HepG2 (cell line): ENCODE measurements at regions not wholly inside any gene's neighbourhood (a gene's known extent, or its start where the extent isn't known, plus 50 kb on each side); places are given as distances from the start of the nearest gene placed in this dataset.

ENCODE experiments used
- ATAC-seq: fragments of 200-7000 bp; cut with Tn5 transposase; 3 replicates; pipeline ENCODE4 v1.9.1; 2020; ENCODE audit warnings: mild to moderate bottlenecking, moderate library complexity
- BruUV-seq: library from RNA; stranded (reverse); fragments of 400-500 nt; replicated peaks from 2 replicates; lab custom pipeline; 2021; lab: Mats Ljungman, UMichigan
- CTCF ChIA-PET: fragments of 300-600 bp; formaldehyde crosslinking; extraction: SDS; loops from one replicate; lab custom pipeline; 2021; ENCODE audit warnings: low total read pairs, inconsistent platforms, low intra/inter-chr PET ratio; lab: Yijun Ruan, JAX
- POLR2A ChIA-PET: fragments of 350-600 bp; sonication (Branson Sonifier 250); formaldehyde crosslinking; loops from one replicate; lab custom pipeline; 2020; ENCODE audit warnings: antibody characterized with exemption, inconsistent platforms; lab: Yijun Ruan, JAX
- DNase-seq: peaks from one replicate; pipeline ENCODE4 v3.0.0-alpha.2; 2015; ENCODE audit warnings: low spot score
- FAIRE-seq: peaks from 3 replicates; lab custom pipeline; 2011; peaks lifted over from hg19 to GRCh38; lab: Jason Lieb, UNC
- H2AFZ ChIP-seq: one replicate; pipeline ENCODE4 v1.6.1; 2011; ENCODE audit warnings: low read length, inconsistent platforms
- H3K27ac ChIP-seq: fragments of 300-600 bp; 3 replicates; pipeline ENCODE4 v1.8.0; 2011; ENCODE audit warnings: mixed run types, mild to moderate bottlenecking, mixed read lengths, low read length, inconsistent platforms; ENCODE audit not compliant: insufficient read depth; ENCODE audit errors: extremely low read length
- H3K27me3 ChIP-seq, 2 experiments: fragments of 200-600 bp in 1 of 2; 2 replicates in 1 of 2; 3 replicates in 1 of 2; pipeline versions ENCODE4 v1.6.0 to v1.8.0; 2011; ENCODE audit warnings: low read length in 2 of 2, mild to moderate bottlenecking in 2 of 2, moderate library complexity in 2 of 2, inconsistent platforms in 1 of 2; ENCODE audit not compliant: insufficient read depth in 2 of 2, control insufficient read depth in 1 of 2
- H3K36me3 ChIP-seq, 2 experiments: fragments of 200-600 bp in 1 of 2; replicated peaks in 1 of 2; 2 replicates in 1 of 2; 3 replicates in 1 of 2; pipeline versions ENCODE4 v1.5.1 to v1.8.0; 2011; ENCODE audit warnings: low read length in 2 of 2, inconsistent platforms in 1 of 2; ENCODE audit not compliant: insufficient read depth in 2 of 2, control insufficient read depth in 1 of 2
- H3K4me1 ChIP-seq: 2 replicates; pipeline ENCODE4 v1.5.1; 2012; ENCODE audit warnings: low read length, inconsistent platforms; ENCODE audit not compliant: insufficient read depth
- H3K4me2 ChIP-seq: 2 replicates; pipeline ENCODE4 v1.6.0; 2011; ENCODE audit warnings: low read depth, low read length, inconsistent platforms
- H3K4me3 ChIP-seq, 3 experiments: fragments of 200-600 bp in 1 of 3; sonication (generic), shearing (Covaris generic) in 1 of 3; replicated peaks in 1 of 3; 2 replicates each; pipeline ENCODE4 v1.5.1; 2011 to 2016; ENCODE audit warnings: low read length in 3 of 3, inconsistent platforms in 2 of 3, low read depth in 2 of 3, mild to moderate bottlenecking in 2 of 3, control low read depth in 1 of 3, mixed read lengths in 1 of 3; ENCODE audit not compliant: insufficient read depth in 1 of 3
- H3K79me2 ChIP-seq: one replicate; pipeline ENCODE4 v1.6.1; 2011; ENCODE audit warnings: low read length, inconsistent platforms; ENCODE audit not compliant: insufficient read depth
- H3K9ac ChIP-seq: 2 replicates; pipeline ENCODE4 v1.6.0; 2011; ENCODE audit warnings: mild to moderate bottlenecking, low read depth, low read length, inconsistent platforms; ENCODE audit not compliant: insufficient read depth
- H3K9me3 ChIP-seq: 2 replicates; pipeline ENCODE4 v1.5.1; 2012; ENCODE audit warnings: mild to moderate bottlenecking, low read length
- H4K20me1 ChIP-seq: 2 replicates; pipeline ENCODE4 v1.6.0; 2011; ENCODE audit warnings: inconsistent platforms, mild to moderate bottlenecking, low read length, moderate library complexity; ENCODE audit not compliant: insufficient read depth
- BRCA1 ChIP-seq: sonication (generic); formaldehyde crosslinking; IDR thresholded peaks from 2 replicates; pipeline ENCODE4 v1.4.0; 2020; ENCODE audit warnings: missing genetic modification reagents
- EHMT2 ChIP-seq: fragments of 200-600 bp; sonication (generic); IDR thresholded peaks from 2 replicates; pipeline ENCODE4 v1.7.0; 2017; ENCODE audit warnings: antibody characterized with exemption, low read depth, low read length, borderline replicate concordance
- FOXM1 ChIP-seq: sonication (generic); formaldehyde crosslinking; IDR thresholded peaks from 2 replicates; pipeline ENCODE4 v1.5.0; 2020; ENCODE audit warnings: missing genetic modification reagents
- NONO ChIP-seq, 2 experiments: fragments of 450-650 bp in 1 of 2; sonication (generic) in 1 of 2; formaldehyde crosslinking in 1 of 2; IDR thresholded peaks in 1 of 2; conservative IDR thresholded peaks in 1 of 2; 2 replicates each; pipeline versions ENCODE4 v1.6.1 to v1.8.0; 2017 to 2022; ENCODE audit warnings: mild to moderate bottlenecking in 1 of 2, missing genetic modification reagents in 1 of 2, moderate library complexity in 1 of 2
- NR2F6 ChIP-seq, 2 experiments: IDR thresholded peaks; 2 replicates each; pipeline ENCODE4 v1.6.1; 2016; ENCODE audit warnings: antibody characterized with exemption in 1 of 2, mild to moderate bottlenecking in 1 of 2
- PAWR ChIP-seq: sonication (generic); formaldehyde crosslinking; IDR thresholded peaks from 2 replicates; pipeline ENCODE4 v1.4.0; 2020; ENCODE audit warnings: missing genetic modification reagents, mild to moderate bottlenecking, borderline replicate concordance
- REXO4 ChIP-seq: sonication (generic); formaldehyde crosslinking; IDR thresholded peaks from 2 replicates; pipeline ENCODE4 v1.8.0; 2022; ENCODE audit warnings: missing genetic modification reagents, mild to moderate bottlenecking, borderline replicate concordance
- SATB2 ChIP-seq: sonication (generic); formaldehyde crosslinking; IDR thresholded peaks from 2 replicates; pipeline ENCODE4 v1.5.0; 2020; ENCODE audit warnings: missing genetic modification reagents
- TAF15 ChIP-seq: fragments of 200-400 bp; formaldehyde crosslinking; IDR thresholded peaks from one replicate; pipeline ENCODE4 v1.6.1; 2018; ENCODE audit warnings: mild to moderate bottlenecking, low read depth, low read length; ENCODE audit not compliant: poor library complexity, severe bottlenecking
- ZNF337 ChIP-seq: sonication (generic); formaldehyde crosslinking; IDR thresholded peaks from 2 replicates; pipeline ENCODE4 v1.5.1; 2020; ENCODE audit warnings: missing genetic modification reagents, low read depth, mild to moderate bottlenecking, borderline replicate concordance
- ZNF354B ChIP-seq: sonication (generic); formaldehyde crosslinking; IDR thresholded peaks from 2 replicates; pipeline ENCODE4 v1.8.0; 2022; ENCODE audit warnings: mild to moderate bottlenecking, missing genetic modification reagents
- ZNF720 ChIP-seq: sonication (generic); formaldehyde crosslinking; IDR thresholded peaks from 2 replicates; pipeline ENCODE4 v1.4.0; 2020; ENCODE audit warnings: missing genetic modification reagents
- ZNF75D ChIP-seq: sonication (generic); formaldehyde crosslinking; IDR thresholded peaks from 2 replicates; pipeline ENCODE4 v1.8.1; 2023; ENCODE audit warnings: missing genetic modification reagents, mild to moderate bottlenecking, borderline replicate concordance
- WGBS: methylation state at CpG from one replicate; pipeline ENCODE4 v1.1.6; 2017; ENCODE audit warnings: low lambda C conversion rate; 5-methylcytosine and 5-hydroxymethylcytosine counted together
- in situ Hi-C: cut with HindIII; loops from 2 replicates; pipeline ENCODE4 v1.10.0; 2017; ENCODE audit warnings: low pct_unique_long_range_greater_than_20kb; ENCODE audit not compliant: extremely low pct_ligation_motif_present
- intact Hi-C: fragments of 100-400 bp; cut with micrococcal nuclease; formaldehyde crosslinking; loops from one replicate; pipeline ENCODE4 v1.10.0; 2022; ENCODE audit not compliant: unreplicated experiment
- TF ChIP-seq, protein P1 (sequence below): sonication (generic); formaldehyde crosslinking; IDR thresholded peaks from 2 replicates; pipeline ENCODE4 v1.8.0; 2022; ENCODE audit warnings: low read depth, missing genetic modification reagents
- TF ChIP-seq, protein P2 (sequence below): sonication (generic); formaldehyde crosslinking; IDR thresholded peaks from 2 replicates; pipeline ENCODE4 v1.8.0; 2022; ENCODE audit warnings: mild to moderate bottlenecking, missing genetic modification reagents, moderate library complexity
- TF ChIP-seq, protein P3 (sequence below): sonication (generic); formaldehyde crosslinking; IDR thresholded peaks from 2 replicates; pipeline ENCODE4 v1.4.0; 2020; ENCODE audit warnings: mild to moderate bottlenecking, missing genetic modification reagents, borderline replicate concordance
- TF ChIP-seq, protein P4 (sequence below): sonication (generic); formaldehyde crosslinking; IDR thresholded peaks from 2 replicates; pipeline ENCODE4 v1.4.0; 2020; ENCODE audit warnings: mild to moderate bottlenecking, missing genetic modification reagents

DNA sequence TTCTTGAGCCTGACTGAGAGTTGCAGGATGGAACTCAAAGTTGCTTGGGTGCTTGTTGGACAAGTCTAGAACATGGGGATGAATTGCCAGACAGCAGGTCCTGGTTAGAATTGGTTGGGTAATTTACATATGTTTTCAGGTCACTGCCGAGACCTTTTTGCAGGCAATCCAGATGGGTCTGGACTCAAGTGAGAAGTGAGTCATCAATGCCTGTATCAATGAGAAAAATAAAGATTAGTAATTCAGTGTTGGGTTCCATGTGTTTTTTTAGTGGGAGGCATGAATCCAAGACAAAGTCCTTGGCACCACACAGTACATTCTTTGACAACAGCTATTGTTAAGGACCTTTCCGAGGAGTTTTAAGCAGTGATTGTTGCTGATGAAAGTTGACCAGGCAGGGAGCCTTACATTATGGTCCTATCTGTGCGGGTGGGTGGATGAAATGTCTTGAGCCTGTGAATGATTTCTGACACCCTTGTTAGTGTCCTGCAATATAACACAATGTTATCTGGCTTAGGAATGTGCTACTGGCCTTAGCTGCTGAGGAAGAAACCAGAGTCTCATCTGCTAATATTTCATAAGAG, 77.7 kb downstream of the CRYGS start:
- no peak overlapping the region for H2AFZ ChIP-seq
- H3K9me3 ChIP-seq = no peaks in the 10 kb centered on the region
- CTCF ChIA-PET = no interaction called here
- H3K36me3 ChIP-seq = no peaks in the 10 kb centered on the region
- BruUV-seq = no TSS peak
- no peak for FAIRE-seq
- H3K79me2 ChIP-seq = no peaks in the 10 kb centered on the region
- no peaks in the 10 kb centered on the region for H4K20me1 ChIP-seq
- 32% methylated on average over 3 of the region's 3 CpGs for WGBS
- DNase-seq = no peak
- intact Hi-C loops = no loop called here
- in situ Hi-C loops = no loop called here
- H3K27me3 ChIP-seq = peaks cover 0 to 10% of the 10 kb centered on the region in 2 experiments; a peak in 1 of 5 replicates
- ATAC-seq = no peak
- no peaks in the 10 kb centered on the region for H3K4me1 ChIP-seq
- POLR2A ChIA-PET = no interaction called here
- H3K27ac ChIP-seq = no peak overlapping the region
- no peak overlapping the region for H3K4me3 ChIP-seq
- no peak overlapping the region for H3K4me2 ChIP-seq
- H3K9ac ChIP-seq = no peak overlapping the region
- TF ChIP-seq ZNF354B (CRISPR knock-in tag) (no peak), FOXM1 (CRISPR knock-in tag) (no peak), SATB2 (CRISPR knock-in tag) (no peak), NONO (IDR thresholded peaks at IDR 0.05) (no peak), NONO (CRISPR knock-in tag; conservative IDR thresholded peaks at IDR 0.05) (no peak), REXO4 (CRISPR knock-in tag) (no peak), TAF15 (no peak), BRCA1 (CRISPR knock-in tag) (no peak), ZNF720 (CRISPR knock-in tag) (no peak), ZNF337 (CRISPR knock-in tag) (no peak), NR2F6 (IDR thresholded peaks at IDR 0.05) (no peak), NR2F6 (CRISPR knock-in tag; IDR thresholded peaks at IDR 0.05) (no peak), PAWR (CRISPR knock-in tag) (no peak), EHMT2 (no peak), ZNF75D (CRISPR knock-in tag) (no peak)
- TF ChIP-seq, protein P1, sequence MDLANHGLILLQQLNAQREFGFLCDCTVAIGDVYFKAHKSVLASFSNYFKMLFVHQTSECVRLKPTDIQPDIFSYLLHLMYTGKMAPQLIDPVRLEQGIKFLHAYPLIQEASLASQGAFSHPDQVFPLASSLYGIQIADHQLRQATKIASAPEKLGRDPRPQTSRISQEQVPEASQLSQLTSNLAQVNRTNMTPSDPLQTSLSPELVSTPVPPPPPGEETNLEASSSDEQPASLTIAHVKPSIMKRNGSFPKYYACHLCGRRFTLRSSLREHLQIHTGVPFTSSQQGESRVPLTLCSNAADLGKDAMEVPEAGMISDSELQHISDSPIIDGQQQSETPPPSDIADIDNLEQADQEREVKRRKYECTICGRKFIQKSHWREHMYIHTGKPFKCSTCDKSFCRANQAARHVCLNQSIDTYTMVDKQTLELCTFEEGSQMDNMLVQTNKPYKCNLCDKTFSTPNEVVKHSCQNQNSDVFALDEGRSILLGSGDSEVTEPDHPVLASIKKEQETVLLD (CRISPR knock-in tag) = no peak
- TF ChIP-seq, protein P2, sequence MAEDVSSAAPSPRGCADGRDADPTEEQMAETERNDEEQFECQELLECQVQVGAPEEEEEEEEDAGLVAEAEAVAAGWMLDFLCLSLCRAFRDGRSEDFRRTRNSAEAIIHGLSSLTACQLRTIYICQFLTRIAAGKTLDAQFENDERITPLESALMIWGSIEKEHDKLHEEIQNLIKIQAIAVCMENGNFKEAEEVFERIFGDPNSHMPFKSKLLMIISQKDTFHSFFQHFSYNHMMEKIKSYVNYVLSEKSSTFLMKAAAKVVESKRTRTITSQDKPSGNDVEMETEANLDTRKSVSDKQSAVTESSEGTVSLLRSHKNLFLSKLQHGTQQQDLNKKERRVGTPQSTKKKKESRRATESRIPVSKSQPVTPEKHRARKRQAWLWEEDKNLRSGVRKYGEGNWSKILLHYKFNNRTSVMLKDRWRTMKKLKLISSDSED = no peak
- TF ChIP-seq, protein P3, sequence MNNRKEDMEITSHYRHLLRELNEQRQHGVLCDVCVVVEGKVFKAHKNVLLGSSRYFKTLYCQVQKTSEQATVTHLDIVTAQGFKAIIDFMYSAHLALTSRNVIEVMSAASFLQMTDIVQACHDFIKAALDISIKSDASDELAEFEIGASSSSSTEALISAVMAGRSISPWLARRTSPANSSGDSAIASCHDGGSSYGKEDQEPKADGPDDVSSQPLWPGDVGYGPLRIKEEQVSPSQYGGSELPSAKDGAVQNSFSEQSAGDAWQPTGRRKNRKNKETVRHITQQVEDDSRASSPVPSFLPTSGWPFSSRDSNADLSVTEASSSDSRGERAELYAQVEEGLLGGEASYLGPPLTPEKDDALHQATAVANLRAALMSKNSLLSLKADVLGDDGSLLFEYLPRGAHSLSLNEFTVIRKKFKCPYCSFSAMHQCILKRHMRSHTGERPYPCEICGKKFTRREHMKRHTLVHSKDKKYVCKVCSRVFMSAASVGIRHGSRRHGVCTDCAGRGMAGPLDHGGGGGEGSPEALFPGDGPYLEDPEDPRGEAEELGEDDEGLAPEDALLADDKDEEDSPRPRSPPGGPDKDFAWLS = no peak
- TF ChIP-seq, protein P4, sequence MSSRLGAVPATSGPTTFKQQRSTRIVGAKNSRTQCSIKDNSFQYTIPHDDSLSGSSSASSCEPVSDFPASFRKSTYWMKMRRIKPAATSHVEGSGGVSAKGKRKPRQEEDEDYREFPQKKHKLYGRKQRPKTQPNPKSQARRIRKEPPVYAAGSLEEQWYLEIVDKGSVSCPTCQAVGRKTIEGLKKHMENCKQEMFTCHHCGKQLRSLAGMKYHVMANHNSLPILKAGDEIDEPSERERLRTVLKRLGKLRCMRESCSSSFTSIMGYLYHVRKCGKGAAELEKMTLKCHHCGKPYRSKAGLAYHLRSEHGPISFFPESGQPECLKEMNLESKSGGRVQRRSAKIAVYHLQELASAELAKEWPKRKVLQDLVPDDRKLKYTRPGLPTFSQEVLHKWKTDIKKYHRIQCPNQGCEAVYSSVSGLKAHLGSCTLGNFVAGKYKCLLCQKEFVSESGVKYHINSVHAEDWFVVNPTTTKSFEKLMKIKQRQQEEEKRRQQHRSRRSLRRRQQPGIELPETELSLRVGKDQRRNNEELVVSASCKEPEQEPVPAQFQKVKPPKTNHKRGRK (CRISPR knock-in tag) = no peak
